ENCODE measurements at regions not wholly inside any gene's neighbourhood (a gene's known extent, or its start where the extent isn't known, plus 50 kb on each side); places are given as distances from the start of the nearest gene placed in this dataset.

- Mint-ChIP-seq H3K4me3 (no peak overlapping the region), H3K27me3 (peaks cover 19% of the 10 kb centered on the region), H3K9me3 (no peaks in the 10 kb centered on the region), H3K36me3 (no peaks in the 10 kb centered on the region), H3K27ac (no peak overlapping the region), H3K4me1 (ENCODE audit: unreplicated experiment) (peaks cover 25% of the 10 kb centered on the region)
- no peak for TF ChIP-seq CTCF (conservative IDR thresholded peaks at IDR 0.05)
- no peak for DNase-seq (ENCODE audit: extremely low spot score, unreplicated experiment)
Observed at GRCh38 chr17:77725846-77726245, 232.7 kb upstream of the TNRC6C start.

GRCh38 chr17:77726549-77727006 lies 231.9 kb upstream of the TNRC6C start:
- no peaks in the 10 kb centered on the region for H3K9me3 Mint-ChIP-seq

GRCh38 chr17:77727037-77727615 lies 231.4 kb upstream of the TNRC6C start:
- peak overlapping the region; percentile 64 for H3K4me3 Mint-ChIP-seq
- peak overlapping the region; percentile 72 for H3K27ac Mint-ChIP-seq
- peaks cover 1% of the 10 kb centered on the region for H3K9me3 Mint-ChIP-seq
- peaks cover 16% of the 10 kb centered on the region for H3K27me3 Mint-ChIP-seq
- DNase-seq (ENCODE audit: extremely low spot score, unreplicated experiment), result peak; percentile 58
- no peaks in the 10 kb centered on the region for H3K36me3 Mint-ChIP-seq
- peaks cover 20% of the 10 kb centered on the region for H3K4me1 Mint-ChIP-seq (ENCODE audit: unreplicated experiment)
- no peak for TF ChIP-seq CTCF (conservative IDR thresholded peaks at IDR 0.05)

More at GRCh38 chr17:77726549-77727006, 231.9 kb upstream of the TNRC6C start:
- Mint-ChIP-seq H3K4me1 (ENCODE audit: unreplicated experiment) (peaks cover 22% of the 10 kb centered on the region), H3K4me3 (no peak overlapping the region), H3K27me3 (peaks cover 16% of the 10 kb centered on the region), H3K27ac (no peak overlapping the region), H3K36me3 (no peaks in the 10 kb centered on the region)
- no peak for TF ChIP-seq CTCF (conservative IDR thresholded peaks at IDR 0.05)
- peak; percentile 55 for DNase-seq (ENCODE audit: extremely low spot score, unreplicated experiment)

GRCh38 chr17:77728474-77728795 lies 230.1 kb upstream of the TNRC6C start:
- H3K9me3 Mint-ChIP-seq, result peaks cover 12% of the 10 kb centered on the region
- no peak for TF ChIP-seq CTCF (conservative IDR thresholded peaks at IDR 0.05)
- H3K36me3 Mint-ChIP-seq, result no peaks in the 10 kb centered on the region
- DNase-seq (ENCODE audit: extremely low spot score, unreplicated experiment), result no peak
- peaks cover 22% of the 10 kb centered on the region for H3K4me1 Mint-ChIP-seq (ENCODE audit: unreplicated experiment)
- H3K27me3 Mint-ChIP-seq, result peaks cover 16% of the 10 kb centered on the region
- H3K4me3 Mint-ChIP-seq, result peak overlapping the region; percentile 65
- H3K27ac Mint-ChIP-seq, result peak overlapping the region; percentile 56

GRCh38 chr17:77728871-77729270 lies 229.6 kb upstream of the TNRC6C start:
- no peak for DNase-seq (ENCODE audit: extremely low spot score, unreplicated experiment)
- Mint-ChIP-seq H3K4me1 (ENCODE audit: unreplicated experiment) (peaks cover 26% of the 10 kb centered on the region), H3K27ac (no peak overlapping the region), H3K27me3 (peaks cover 16% of the 10 kb centered on the region), H3K4me3 (no peak overlapping the region), H3K36me3 (no peaks in the 10 kb centered on the region), H3K9me3 (peaks cover 12% of the 10 kb centered on the region)
- no peak for TF ChIP-seq CTCF (conservative IDR thresholded peaks at IDR 0.05)

GRCh38 chr17:77729587-77729986 lies 228.9 kb upstream of the TNRC6C start:
- Mint-ChIP-seq H3K27me3 (peaks cover 13% of the 10 kb centered on the region), H3K4me1 (ENCODE audit: unreplicated experiment) (peaks cover 32% of the 10 kb centered on the region), H3K4me3 (no peak overlapping the region), H3K36me3 (no peaks in the 10 kb centered on the region), H3K9me3 (peaks cover 12% of the 10 kb centered on the region), H3K27ac (no peak overlapping the region)
- TF ChIP-seq CTCF (conservative IDR thresholded peaks at IDR 0.05), result no peak
- peak; percentile 29 for DNase-seq (ENCODE audit: extremely low spot score, unreplicated experiment)
